K562 (cell line): ENCODE measurements at regions not wholly inside any gene's neighbourhood (a gene's known extent, or its start where the extent isn't known, plus 50 kb on each side); places are given as distances from the start of the nearest gene placed in this dataset.

Experiments used
- ATAC-seq: fragments of 200-7000 bp; cut with Tn5 transposase; 3 replicates; pipeline ENCODE4 v1.9.1; 2020; ENCODE audit warnings: moderate library complexity
- BruUV-seq: library from RNA; stranded (reverse); fragments of 400-500 nt; replicated peaks from 2 replicates; lab custom pipeline; 2021; lab: Mats Ljungman, UMichigan
- CTCF ChIA-PET: fragments of 300-600 bp; formaldehyde crosslinking; extraction: SDS; loops from one replicate; lab custom pipeline; 2021; ENCODE audit warnings: low intra/inter-chr PET ratio; lab: Yijun Ruan, JAX
- POLR2A ChIA-PET: fragments of 300-600, 350-650 bp; sonication (Branson Sonifier 250); formaldehyde crosslinking; extraction: SDS; loops from one replicate; lab custom pipeline; 2021; ENCODE audit warnings: antibody characterized with exemption, inconsistent platforms; lab: Yijun Ruan, JAX
- DNase-seq, 4 experiments: peaks; one replicate each; pipeline versions ENCODE4 v3.0.0 to v3.0.0-alpha.2; 2011 to 2018; ENCODE audit warnings: low spot score in 3 of 4, mixed read lengths in 3 of 4; ENCODE audit errors: extremely low read depth in 1 of 4
- FAIRE-seq: peaks from 2 replicates; lab custom pipeline; 2011; peaks lifted over from hg19 to GRCh38; lab: Jason Lieb, UNC
- H2AFZ ChIP-seq: 2 replicates; pipeline ENCODE4 v1.6.0; 2011; ENCODE audit warnings: low read depth, low read length, control low read depth, inconsistent platforms
- H3K27ac ChIP-seq: fragments of 200-600 bp; 3 replicates; pipeline ENCODE4 v1.8.0; 2011; ENCODE audit warnings: low read depth, mild to moderate bottlenecking, control low read depth, inconsistent platforms, low read length, moderate library complexity, mixed read lengths; ENCODE audit errors: extremely low read depth
- H3K27me3 ChIP-seq, 2 experiments: fragments of 300-600 bp in 1 of 2; 2 replicates in 1 of 2; 3 replicates in 1 of 2; pipeline versions ENCODE4 v1.6.0 to v1.8.0; 2011; ENCODE audit warnings: inconsistent platforms in 2 of 2, low read length in 2 of 2, mild to moderate bottlenecking in 1 of 2, mixed read lengths in 1 of 2, moderate library complexity in 1 of 2; ENCODE audit not compliant: control insufficient read depth in 2 of 2, insufficient read depth in 2 of 2
- H3K36me3 ChIP-seq: fragments of 300-600 bp; 3 replicates; pipeline ENCODE4 v1.8.0; 2011; ENCODE audit warnings: mild to moderate bottlenecking, low read length, inconsistent platforms; ENCODE audit not compliant: control insufficient read depth, insufficient read depth
- H3K4me1 ChIP-seq, 2 experiments: fragments of 200-600 bp in 1 of 2; replicated peaks in 1 of 2; 2 replicates in 1 of 2; 3 replicates in 1 of 2; pipeline versions ENCODE4 v1.5.1 to v1.8.0; 2011; ENCODE audit warnings: inconsistent platforms in 2 of 2, low read length in 2 of 2, mild to moderate bottlenecking in 1 of 2, mixed read lengths in 1 of 2, moderate library complexity in 1 of 2; ENCODE audit not compliant: control insufficient read depth in 2 of 2, insufficient read depth in 2 of 2
- H3K4me2 ChIP-seq: 2 replicates; pipeline ENCODE4 v1.6.1; 2011; ENCODE audit warnings: low read length, control low read depth, inconsistent platforms, mixed read lengths; ENCODE audit not compliant: insufficient read depth
- H3K4me3 ChIP-seq: fragments of 200-600 bp; sonication (generic), shearing (Covaris generic); 2 replicates; pipeline ENCODE4 v1.5.1; 2016; ENCODE audit warnings: control low read depth, inconsistent platforms
- H3K79me2 ChIP-seq: fragments of 200-600 bp; 3 replicates; pipeline ENCODE4 v1.8.0; 2011; ENCODE audit warnings: low read length, inconsistent platforms; ENCODE audit not compliant: control insufficient read depth, insufficient read depth
- H3K9ac ChIP-seq, 2 experiments: 2 replicates each; pipeline versions ENCODE4 v1.6.0 to v1.6.1; 2011; ENCODE audit warnings: low read depth in 2 of 2, low read length in 2 of 2, control low read depth in 1 of 2, inconsistent platforms in 1 of 2, mild to moderate bottlenecking in 1 of 2, mixed read lengths in 1 of 2; ENCODE audit not compliant: insufficient read depth in 1 of 2
- H3K9me1 ChIP-seq: one replicate; pipeline ENCODE4 v1.6.0; 2011; ENCODE audit warnings: inconsistent platforms, mild to moderate bottlenecking, low read length, moderate library complexity; ENCODE audit not compliant: control insufficient read depth, insufficient read depth
- H3K9me3 ChIP-seq: replicated peaks from 2 replicates; pipeline ENCODE4 v1.5.1; 2011; ENCODE audit warnings: low read depth, low read length, inconsistent platforms; ENCODE audit not compliant: control insufficient read depth, insufficient read depth
- H4K20me1 ChIP-seq: replicated peaks from 2 replicates; pipeline ENCODE4 v1.6.1; 2011; ENCODE audit warnings: low read length, inconsistent platforms, mixed read lengths; ENCODE audit not compliant: control insufficient read depth, insufficient read depth
- BRF2 ChIP-seq: IDR thresholded peaks from 3 replicates; pipeline ENCODE4 v1.6.1; 2011; ENCODE audit warnings: borderline replicate concordance, mild to moderate bottlenecking; ENCODE audit not compliant: insufficient read length, insufficient read depth
- CHD2 ChIP-seq: IDR thresholded peaks from 2 replicates; pipeline ENCODE4 v1.6.1; 2011; ENCODE audit warnings: low read depth, low read length
- FOSL1 ChIP-seq: fragments of 200-800 bp; sonication (Bioruptor generic); conservative IDR thresholded peaks from 2 replicates; pipeline ENCODE4 v1.6.1; 2016; ENCODE audit warnings: missing genetic modification characterization, missing compliant biosample characterization
- GATA2 ChIP-seq: sonication (generic); formaldehyde crosslinking; IDR thresholded peaks from 2 replicates; pipeline ENCODE4 v1.4.0; 2020; ENCODE audit warnings: mild to moderate bottlenecking, missing genetic modification reagents
- IRF9 ChIP-seq: fragments of 450-650 bp; IDR thresholded peaks from 2 replicates; pipeline ENCODE4 v1.6.1; 2016; ENCODE audit warnings: missing biosample characterization, missing genetic modification characterization
- ZNF134 ChIP-seq: fragments of 250-450 bp; sonication (Bioruptor Pico); conservative IDR thresholded peaks from 2 replicates; pipeline ENCODE4 v1.4.0; 2020
- ZNF274 ChIP-seq: IDR thresholded peaks from 2 replicates; pipeline ENCODE4 v1.6.1; 2011; ENCODE audit warnings: low read depth, mild to moderate bottlenecking, low read length, moderate library complexity, borderline replicate concordance
- ZNF511 ChIP-seq: sonication (generic); formaldehyde crosslinking; IDR thresholded peaks from 2 replicates; pipeline ENCODE4 v1.8.0; 2022; ENCODE audit warnings: mild to moderate bottlenecking, missing genetic modification reagents
- ZNF639 ChIP-seq, 2 experiments: fragments of 200-800 bp in 1 of 2; sonication (Bioruptor generic) in 1 of 2; sonication (generic) in 1 of 2; formaldehyde crosslinking in 1 of 2; IDR thresholded peaks in 1 of 2; conservative IDR thresholded peaks in 1 of 2; 2 replicates each; pipeline versions ENCODE4 v1.5.0 to v1.6.1; 2016 to 2020; ENCODE audit warnings: missing compliant biosample characterization in 1 of 2, missing genetic modification characterization in 1 of 2, missing genetic modification reagents in 1 of 2
- ZNF695 ChIP-seq: fragments of 450-650 bp; formaldehyde crosslinking; IDR thresholded peaks from 2 replicates; pipeline ENCODE4 v1.4.0; 2020; ENCODE audit warnings: mild to moderate bottlenecking, moderate library complexity
- WGBS: fragments of 100-300 bp; shearing (Covaris generic); methylation state at CpG from one replicate; pipeline ENCODE4 v1.1.6; 2016; ENCODE audit warnings: low coverage, mixed read lengths; ENCODE audit not compliant: insufficient coverage; ENCODE audit errors: missing lambda C conversion rate; 5-methylcytosine and 5-hydroxymethylcytosine counted together
- in situ Hi-C: fragments of 300-500 bp; cut with MboI; formaldehyde crosslinking; loops from 4 replicates; pipeline ENCODE4 v1.15.0; 2018; ENCODE audit warnings: inconsistent platforms, mixed read lengths
- intact Hi-C: fragments of 100-400 bp; cut with micrococcal nuclease; formaldehyde crosslinking; loops from 2 replicates; pipeline ENCODE4 v1.14.2; 2022

- H3K27ac ChIP-seq: no peak overlapping the region
- TF ChIP-seq ZNF134 (CRISPR knock-in tag): no peak
- TF ChIP-seq BRF2: no peak
- TF ChIP-seq ZNF274: no peak
- no peak for TF ChIP-seq ZNF695 (CRISPR knock-in tag)
- no peak for TF ChIP-seq FOSL1 (tag)
- no peak for TF ChIP-seq CHD2
- no peak for TF ChIP-seq GATA2 (CRISPR knock-in tag)
- TF ChIP-seq IRF9 (tag): no peak
- no peak for TF ChIP-seq ZNF511 (CRISPR knock-in tag)
- TF ChIP-seq ZNF639 (CRISPR knock-in tag; conservative IDR thresholded peaks at IDR 0.05 in 1 of 2, IDR thresholded peaks at IDR 0.05 in 1 of 2): no peak
- TF ChIP-seq, all 486 proteins: peak for 0
- no peak for FAIRE-seq
- no peaks in the 10 kb centered on the region for H3K27me3 ChIP-seq
- in situ Hi-C loops (no loop called here), intact Hi-C loops (no loop called here)
- no peak overlapping the region for H3K4me2 ChIP-seq
- no peaks in the 10 kb centered on the region for H3K4me1 ChIP-seq
- ATAC-seq: no peak
- no peak overlapping the region for H3K4me3 ChIP-seq
- no peaks in the 10 kb centered on the region for H3K9me1 ChIP-seq
- POLR2A ChIA-PET: no interaction called here
- no peaks in the 10 kb centered on the region for H3K36me3 ChIP-seq
- H3K9ac ChIP-seq: no peak overlapping the region
- BruUV-seq: no TSS peak
- H2AFZ ChIP-seq: no peak overlapping the region
- no peaks in the 10 kb centered on the region for H3K9me3 ChIP-seq
- WGBS: 0% methylated on average over 2 of the region's 2 CpGs
- no peaks in the 10 kb centered on the region for H3K79me2 ChIP-seq
- CTCF ChIA-PET: no interaction called here
- no peaks in the 10 kb centered on the region for H4K20me1 ChIP-seq
- DNase-seq: no peak
These were observed 646.1 kb downstream of the C12orf50 start for GRCh38 chr12:87382959-87383566.
